Muscle of back (tissue), 3 donors: ENCODE measurements at regions not wholly inside any gene's neighbourhood (a gene's known extent, or its start where the extent isn't known, plus 50 kb on each side); places are given as distances from the start of the nearest gene placed in this dataset.

Source experiments
- DNase-seq, 3 donors: peaks; one replicate each; pipeline versions ENCODE4 v3.0.0 to v3.0.0-alpha.2; 2013

DNA sequence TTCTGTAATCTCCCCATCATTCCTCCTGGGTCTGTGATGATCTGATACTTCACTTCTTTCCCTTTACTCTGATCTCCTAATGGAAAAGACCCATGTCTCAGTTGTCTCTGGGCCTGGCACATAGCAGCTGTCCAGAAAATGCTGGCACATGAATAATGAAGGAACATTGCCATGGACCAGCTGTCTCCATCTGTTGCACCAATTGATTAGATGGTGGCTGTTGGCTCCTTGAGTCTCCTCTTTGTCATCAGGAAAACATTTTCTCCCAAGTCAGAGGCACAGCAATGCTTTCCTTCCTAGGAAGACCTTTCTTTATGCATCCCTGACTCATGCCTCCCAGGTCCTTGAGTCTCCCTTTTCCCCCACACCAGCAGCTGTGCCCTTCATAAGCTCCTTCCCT lies 286.2 kb upstream of the CXCR4 start:
- peak; percentile 39 to 63 (median 46) for DNase-seq

DNA sequence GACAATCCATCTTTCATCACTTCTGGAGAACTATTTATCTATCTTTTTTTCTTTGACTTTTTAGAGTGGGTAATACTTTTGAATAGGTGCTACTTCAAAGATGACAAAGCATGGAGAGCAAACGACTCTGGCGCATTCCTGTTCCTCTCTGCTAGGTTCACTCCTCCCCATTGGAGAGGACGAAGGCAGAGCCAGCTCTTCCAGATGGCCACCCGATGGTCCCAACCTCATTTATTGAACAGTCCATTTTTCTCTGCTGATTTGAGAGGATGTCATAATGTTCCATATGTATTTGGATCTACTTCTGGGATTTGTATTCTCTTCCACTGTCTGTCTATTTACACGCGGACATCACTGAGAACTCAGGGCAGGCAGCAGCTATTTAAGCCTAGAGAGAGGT lies 284.3 kb upstream of the CXCR4 start:
- DNase-seq = no peak

DNA sequence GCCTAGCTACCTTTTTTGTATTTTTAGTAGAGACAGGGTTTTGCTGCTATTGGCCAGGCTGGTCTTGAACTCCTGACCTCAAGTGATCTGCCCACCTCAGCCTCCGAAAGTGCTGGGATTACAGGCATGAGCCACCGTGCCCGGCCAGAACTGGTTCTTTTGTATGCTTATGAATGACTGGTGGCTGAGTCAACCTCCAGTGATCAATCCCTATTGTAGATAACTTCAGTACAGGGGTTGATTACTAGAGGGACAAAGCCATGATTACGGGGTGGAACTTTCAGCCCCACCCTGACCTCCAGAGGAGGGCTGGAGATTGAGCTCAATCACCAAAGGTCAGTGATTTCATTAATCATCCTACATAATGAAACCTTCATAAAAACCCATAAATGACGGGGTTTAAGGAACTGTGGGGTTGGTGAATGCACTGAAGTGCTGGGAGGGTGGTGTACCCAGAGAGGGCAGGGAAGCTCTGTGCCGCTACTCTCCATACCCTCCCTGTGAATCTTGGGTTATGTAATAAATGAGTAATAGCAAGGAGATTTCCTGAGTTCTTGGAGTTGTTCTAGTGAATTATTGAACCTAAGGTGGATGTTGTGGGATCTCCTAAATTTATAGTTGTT lies 281.8 kb upstream of the CXCR4 start:
- DNase-seq = no peak

GRCh38 chr2:136395582-136395981 lies 277.6 kb upstream of the CXCR4 start:
- no peak for DNase-seq

- DNase-seq = no peak
These were observed 276.4 kb upstream of the CXCR4 start for GRCh38 chr2:136394136-136395060.

DNA sequence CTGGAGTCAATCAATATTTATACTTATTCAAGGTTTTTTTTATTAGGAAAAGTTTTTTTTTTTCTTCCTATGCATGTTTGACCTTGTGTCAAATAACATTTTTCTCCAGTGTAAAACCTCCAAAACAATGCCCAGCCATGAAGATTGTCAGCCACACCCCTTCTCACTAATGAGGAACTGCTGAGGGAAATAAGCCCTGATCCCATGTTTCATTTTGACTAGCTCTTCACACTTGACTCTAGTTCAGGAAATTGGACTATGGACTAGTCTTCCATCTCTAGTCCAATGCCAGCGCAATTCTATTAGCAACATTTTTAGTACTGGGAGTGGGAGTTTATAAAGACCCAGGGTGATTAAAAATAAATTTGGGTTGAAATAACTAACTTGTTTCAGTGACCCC lies 275.6 kb upstream of the CXCR4 start:
- no peak for DNase-seq

GRCh38 chr2:136392897-136393505 lies 275.1 kb upstream of the CXCR4 start:
- no peak for DNase-seq

GRCh38 chr2:136389809-136390208 lies 271.9 kb upstream of the CXCR4 start:
- DNase-seq = no peak

DNA sequence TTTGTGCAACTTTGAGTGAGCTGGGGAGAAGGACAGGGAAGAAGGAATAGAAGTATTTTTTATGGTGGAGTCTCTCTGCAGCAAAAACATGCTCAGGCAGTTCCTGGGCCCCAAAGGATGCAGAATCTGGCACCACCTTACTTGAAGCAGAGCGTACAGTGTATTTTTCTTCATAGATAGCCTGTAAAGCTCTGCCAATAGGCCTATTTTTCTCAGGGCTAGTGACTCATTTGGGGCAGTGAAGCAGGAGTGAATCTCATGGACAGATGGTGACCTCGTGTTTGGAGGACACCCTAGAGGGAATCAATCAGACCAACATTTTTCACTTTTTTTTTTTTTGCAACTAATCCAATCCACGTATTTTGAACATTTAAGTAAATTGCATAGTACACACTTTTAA lies 268.1 kb upstream of the CXCR4 start:
- DNase-seq = peak; percentile 45 to 81 (median 62)

GRCh38 chr2:136384531-136385303 lies 266.8 kb upstream of the CXCR4 start:
- DNase-seq = no peak

DNA sequence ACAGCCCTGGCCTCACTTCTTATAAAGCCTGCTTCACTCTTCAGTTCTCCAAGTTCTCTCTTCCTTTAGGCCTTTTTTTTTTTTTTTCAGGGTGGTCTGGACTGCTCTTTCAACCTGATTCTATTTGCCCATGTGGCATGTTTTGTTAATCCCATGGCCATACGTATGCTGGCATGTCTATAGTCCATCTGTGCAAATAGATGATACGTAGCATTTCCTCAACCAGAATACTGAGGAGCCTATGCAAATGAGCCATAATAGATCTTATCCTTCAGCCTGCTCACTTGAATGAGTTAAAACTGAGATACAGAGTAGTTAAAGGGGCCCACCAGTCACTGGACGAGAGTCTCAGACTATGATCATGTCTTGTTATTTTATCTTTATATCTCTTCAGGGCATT lies 265.2 kb upstream of the CXCR4 start:
- DNase-seq = no peak

DNA sequence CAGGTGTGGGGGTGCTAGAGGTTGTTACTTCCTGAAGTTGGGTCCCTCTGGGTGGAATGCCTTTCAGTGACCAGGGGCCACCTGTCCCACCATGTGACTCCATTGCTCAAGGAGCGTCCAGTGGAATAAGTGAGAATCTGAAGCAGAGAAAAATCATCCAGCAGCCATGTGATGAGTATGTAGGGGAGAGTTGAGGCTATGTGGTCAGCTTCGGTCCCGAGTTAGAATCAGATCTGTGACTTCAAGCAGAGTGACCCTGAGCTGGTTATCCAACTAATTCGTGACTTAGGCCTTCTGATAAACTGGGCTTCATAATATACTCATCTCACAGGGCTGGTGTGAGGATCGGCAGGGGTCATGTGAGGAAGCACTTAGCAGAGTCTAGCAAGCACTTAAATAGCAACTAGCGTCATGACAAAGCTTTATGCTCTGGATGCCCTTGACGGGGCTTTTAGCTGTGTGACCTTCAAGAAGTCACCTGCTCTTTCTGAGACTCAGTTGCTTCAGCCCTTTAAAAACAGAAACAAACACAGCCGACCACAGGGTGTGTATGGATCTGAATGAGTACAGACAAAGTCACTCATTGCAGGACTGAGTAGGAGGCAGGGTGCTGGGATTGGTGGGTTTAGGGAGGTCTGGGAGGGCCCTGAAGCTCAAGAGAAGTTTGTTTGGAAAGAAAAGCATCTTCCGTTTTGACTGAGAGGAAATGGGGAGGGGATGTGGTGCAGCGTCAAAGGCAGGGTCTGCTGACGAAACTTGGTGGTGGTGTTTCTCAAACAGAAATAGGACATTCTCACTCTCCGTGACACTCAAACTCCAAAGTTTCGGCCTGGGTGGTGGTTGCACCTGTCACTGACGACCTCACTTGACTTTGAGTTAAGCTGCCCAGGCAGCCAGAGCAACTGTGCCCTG lies 264.0 kb upstream of the CXCR4 start:
- DNase-seq = no peak

DNA sequence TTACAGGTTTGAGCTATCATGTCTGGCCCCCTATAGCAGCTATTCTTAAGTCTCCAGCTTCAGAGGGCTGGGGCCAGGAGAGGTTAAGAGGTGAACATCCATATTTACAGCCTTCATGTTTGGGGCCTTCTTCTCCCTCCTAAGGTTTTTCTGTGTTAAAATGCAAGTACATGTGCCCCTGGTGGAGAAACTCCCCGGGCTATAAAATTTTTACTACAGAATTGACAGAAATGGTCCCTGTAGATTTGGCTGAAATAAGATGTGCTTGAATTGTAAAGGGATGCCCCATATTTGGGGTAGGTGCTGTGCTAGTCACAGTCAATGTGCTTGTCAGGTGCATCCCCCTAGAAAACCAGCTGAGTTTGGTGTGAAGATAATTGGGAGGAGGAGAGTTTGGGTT lies 263.3 kb upstream of the CXCR4 start:
- DNase-seq = no peak

DNA sequence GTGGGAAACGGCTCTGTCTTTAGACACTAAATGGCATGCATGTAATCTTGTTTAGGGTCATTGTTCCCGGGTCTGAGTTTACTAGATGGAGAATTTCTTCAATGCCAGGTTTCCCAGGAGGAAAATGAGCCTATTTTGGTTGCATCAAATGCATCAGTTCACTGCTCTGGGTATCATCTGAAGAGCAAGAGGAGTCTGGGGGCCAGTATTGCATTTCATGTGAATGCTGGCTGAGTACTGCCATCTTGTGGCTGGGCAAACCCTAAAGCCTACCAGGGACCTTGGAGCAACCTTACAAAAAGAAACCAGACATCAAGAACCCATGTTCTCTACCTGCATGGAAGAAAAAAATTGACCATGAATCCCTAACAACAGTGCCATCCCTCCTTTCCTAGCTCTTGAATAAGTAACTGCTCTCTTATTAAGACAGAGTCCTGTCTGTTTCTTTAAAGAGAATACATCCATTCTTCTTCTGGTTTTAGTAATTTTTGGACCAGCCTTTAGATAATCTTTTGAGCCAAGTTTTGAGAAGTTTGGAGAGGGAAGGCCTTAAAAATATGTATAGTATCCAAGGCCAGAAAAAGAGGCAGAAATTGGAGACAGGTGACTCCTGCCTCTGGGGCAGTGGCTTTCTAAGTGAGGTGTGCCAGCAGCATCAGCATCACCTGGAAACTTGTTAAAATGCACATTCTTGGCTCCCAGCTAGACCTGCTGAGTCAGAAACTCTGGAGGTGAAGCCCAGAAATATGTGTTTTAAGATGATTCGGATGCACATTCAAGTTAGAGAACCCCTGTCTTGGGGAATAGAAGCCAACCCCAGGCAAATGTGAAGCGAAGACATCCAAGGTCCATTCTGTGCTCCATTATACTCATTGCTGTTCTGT lies 261.0 kb upstream of the CXCR4 start:
- DNase-seq = peak in 2 of 3 donors; percentile 33 to 66

- no peak for DNase-seq
These were observed 259.8 kb upstream of the CXCR4 start for GRCh38 chr2:136377423-136378382.

DNA sequence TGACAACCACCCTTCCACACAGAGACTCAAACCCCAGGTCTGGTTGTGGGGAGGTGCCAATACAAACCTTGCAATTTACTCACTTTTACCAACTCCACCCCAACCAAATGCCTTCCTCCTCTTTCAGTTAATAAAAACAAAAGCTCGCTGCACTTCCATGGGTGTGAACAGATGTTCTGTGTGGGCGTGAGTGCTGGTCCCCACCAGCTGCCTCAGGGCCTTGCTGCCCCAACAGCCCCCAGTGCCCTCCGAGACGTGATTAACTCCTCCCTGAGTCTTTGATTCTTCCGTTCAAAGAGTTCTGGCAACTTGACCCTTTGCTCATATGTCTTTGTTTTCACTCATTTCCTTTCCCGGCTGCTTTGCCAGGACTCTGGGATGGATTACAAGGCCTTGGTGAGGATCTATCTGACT lies 258.9 kb upstream of the CXCR4 start:
- DNase-seq = peak in 1 of 3 donors; percentile 67

- no peak for DNase-seq
These were observed 258.3 kb upstream of the CXCR4 start for GRCh38 chr2:136376211-136376610.

GRCh38 chr2:136375017-136375901 lies 257.3 kb upstream of the CXCR4 start:
- no peak for DNase-seq
